ENCODE measurements at regions not wholly inside any gene's neighbourhood (a gene's known extent, or its start where the extent isn't known, plus 50 kb on each side); places are given as distances from the start of the nearest gene placed in this dataset.

DNA sequence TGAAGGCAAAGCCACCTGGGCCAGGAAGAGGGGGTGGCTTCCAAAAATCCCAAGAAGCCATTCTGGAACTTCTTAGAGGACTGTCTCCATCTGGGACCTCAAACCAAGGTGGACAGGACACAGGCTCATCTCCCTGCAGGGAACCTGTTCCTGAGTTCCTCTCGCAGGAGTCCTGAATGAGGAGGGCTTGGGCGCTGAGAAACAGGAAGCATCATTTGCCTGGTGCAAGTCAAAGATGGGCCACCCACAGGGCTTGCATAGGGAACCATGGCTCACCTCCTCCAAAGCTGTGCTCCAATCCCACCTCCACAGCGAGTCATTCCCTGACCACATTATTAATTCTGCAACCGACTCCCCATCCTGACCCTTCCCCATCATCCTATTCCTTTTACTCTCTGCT is 55.0 kb upstream of the RPL38 start:
- Mint-ChIP-seq H3K4me3 (no peak overlapping the region), H3K27me3 (peaks cover 31% of the 10 kb centered on the region), H3K4me1 (no peaks in the 10 kb centered on the region), H3K9me3 (ENCODE audit: insufficient read depth) (peaks cover 6% of the 10 kb centered on the region), H3K27ac (no peak overlapping the region)
- H3K9ac ChIP-seq (ENCODE audit: low read length): no peak overlapping the region
- intact Hi-C loops (cut with micrococcal nuclease): no loop called here
- H3K9me3 ChIP-seq (ENCODE audit: control extremely low read depth in 1 of 3, control insufficient read depth in 2 of 3, insufficient read depth in 1 of 3, low read length in 2 of 3): peaks cover 0 to 13% (median 6%) of the 10 kb centered on the region in 3 donors
- no peaks in the 10 kb centered on the region for H3K4me1 ChIP-seq (ENCODE audit: control insufficient read depth in 2 of 2, insufficient read depth in 2 of 2, low read length in 2 of 2)
- H4K20me1 ChIP-seq (ENCODE audit: control insufficient read depth, insufficient read depth, low read length, poor library complexity, severe bottlenecking): no peaks in the 10 kb centered on the region
- no peak overlapping the region for H3K27ac ChIP-seq (ENCODE audit: low read length in 2 of 2)
- no peak overlapping the region for H3K4me3 ChIP-seq (ENCODE audit: control extremely low read depth in 1 of 5, extremely low read depth in 1 of 5, insufficient read depth in 1 of 5, low read depth in 2 of 5, low read length in 4 of 5)
- POLR2A ChIA-PET: no interaction called here
- no peak for ATAC-seq (ENCODE audit: low read depth)
- H3K27me3 ChIP-seq (replicated peaks in 1 of 4; ENCODE audit: control extremely low read depth in 1 of 4, control insufficient read depth in 3 of 4, insufficient read depth in 4 of 4, low read length in 3 of 4): peaks cover 0 to 14% (median 2%) of the 10 kb centered on the region in 4 experiments
- CTCF ChIA-PET: no interaction called here
- no peak for DNase-seq
- TF ChIP-seq, protein P1, sequence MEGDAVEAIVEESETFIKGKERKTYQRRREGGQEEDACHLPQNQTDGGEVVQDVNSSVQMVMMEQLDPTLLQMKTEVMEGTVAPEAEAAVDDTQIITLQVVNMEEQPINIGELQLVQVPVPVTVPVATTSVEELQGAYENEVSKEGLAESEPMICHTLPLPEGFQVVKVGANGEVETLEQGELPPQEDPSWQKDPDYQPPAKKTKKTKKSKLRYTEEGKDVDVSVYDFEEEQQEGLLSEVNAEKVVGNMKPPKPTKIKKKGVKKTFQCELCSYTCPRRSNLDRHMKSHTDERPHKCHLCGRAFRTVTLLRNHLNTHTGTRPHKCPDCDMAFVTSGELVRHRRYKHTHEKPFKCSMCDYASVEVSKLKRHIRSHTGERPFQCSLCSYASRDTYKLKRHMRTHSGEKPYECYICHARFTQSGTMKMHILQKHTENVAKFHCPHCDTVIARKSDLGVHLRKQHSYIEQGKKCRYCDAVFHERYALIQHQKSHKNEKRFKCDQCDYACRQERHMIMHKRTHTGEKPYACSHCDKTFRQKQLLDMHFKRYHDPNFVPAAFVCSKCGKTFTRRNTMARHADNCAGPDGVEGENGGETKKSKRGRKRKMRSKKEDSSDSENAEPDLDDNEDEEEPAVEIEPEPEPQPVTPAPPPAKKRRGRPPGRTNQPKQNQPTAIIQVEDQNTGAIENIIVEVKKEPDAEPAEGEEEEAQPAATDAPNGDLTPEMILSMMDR (IDR thresholded peaks at IDR 0.05): no peak
- no peak for TF ChIP-seq EZH2 (IDR thresholded peaks at IDR 0.05; ENCODE audit: borderline replicate concordance, insufficient read depth, low read depth, low read length, poor library complexity, severe bottlenecking)
- H3K36me3 ChIP-seq (replicated peaks in 1 of 2; ENCODE audit: control extremely low read depth in 1 of 2, control insufficient read depth in 1 of 2, extremely low read depth in 1 of 2, insufficient read depth in 2 of 2, low read length in 1 of 2): no peaks in the 10 kb centered on the region
- H3K79me2 ChIP-seq (ENCODE audit: control insufficient read depth, insufficient read depth, low read length): no peaks in the 10 kb centered on the region
- H2AFZ ChIP-seq (ENCODE audit: insufficient read depth, low read depth, low read length, poor library complexity, severe bottlenecking): no peak overlapping the region
- H3K4me2 ChIP-seq (replicated peaks; ENCODE audit: low read depth, low read length, poor library complexity, severe bottlenecking): no peak overlapping the region
- 62% methylated on average over 2 of the region's 4 CpGs for WGBS (ENCODE audit: insufficient coverage)

DNA sequence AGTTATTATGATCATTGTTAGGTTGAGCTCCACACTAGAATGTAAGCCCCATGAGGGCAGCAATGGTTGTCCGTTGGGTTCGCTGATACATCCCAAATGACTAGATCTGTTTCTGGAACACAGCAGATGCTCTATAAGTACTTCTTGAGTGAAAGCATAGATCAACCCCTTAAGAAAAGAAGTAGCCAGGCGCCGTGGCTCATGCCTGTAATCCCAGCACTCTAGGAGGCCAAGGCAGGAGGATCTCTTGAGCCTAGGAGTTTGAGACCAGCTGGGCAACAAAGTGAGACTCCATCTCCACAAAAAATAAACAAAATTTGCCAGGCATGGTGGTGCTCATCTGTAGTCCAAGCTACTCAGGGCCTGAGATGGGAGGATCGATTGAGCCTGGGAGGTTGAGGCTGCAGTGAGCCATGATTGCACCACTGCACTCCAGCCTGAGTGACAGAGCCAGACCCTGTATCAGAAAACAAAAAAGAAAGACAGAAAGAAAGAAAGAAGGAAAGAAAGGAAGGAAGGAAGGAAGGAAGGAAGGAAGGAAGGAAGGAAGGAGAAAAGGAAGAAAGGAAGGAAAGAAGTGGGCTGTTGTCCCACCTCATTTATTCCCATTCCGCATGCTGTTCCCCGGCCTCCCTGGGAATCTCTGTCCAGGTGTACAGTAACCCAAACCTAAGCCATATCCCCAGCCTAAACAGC is 54.4 kb upstream of the RPL38 start:
- TF ChIP-seq, protein P1 (IDR thresholded peaks at IDR 0.05): no peak
- TF ChIP-seq EZH2 (IDR thresholded peaks at IDR 0.05; ENCODE audit: borderline replicate concordance, insufficient read depth, low read depth, low read length, poor library complexity, severe bottlenecking): no peak
- Histone ChIP-seq H2AFZ (ENCODE audit: insufficient read depth, low read depth, low read length, poor library complexity, severe bottlenecking) (no peak overlapping the region), H3K9ac (ENCODE audit: low read length) (no peak overlapping the region), H3K27me3 (replicated peaks in 1 of 4; ENCODE audit: control extremely low read depth in 1 of 4, control insufficient read depth in 3 of 4, insufficient read depth in 4 of 4, low read length in 3 of 4) (peaks cover 0 to 14% (median 2%) of the 10 kb centered on the region in 4 experiments), H3K79me2 (ENCODE audit: control insufficient read depth, insufficient read depth, low read length) (no peaks in the 10 kb centered on the region), H3K4me2 (replicated peaks; ENCODE audit: low read depth, low read length, poor library complexity, severe bottlenecking) (no peak overlapping the region), H4K20me1 (ENCODE audit: control insufficient read depth, insufficient read depth, low read length, poor library complexity, severe bottlenecking) (no peaks in the 10 kb centered on the region), H3K27ac (ENCODE audit: low read length in 2 of 2) (no peak overlapping the region), H3K36me3 (replicated peaks in 1 of 2; ENCODE audit: control extremely low read depth in 1 of 2, control insufficient read depth in 1 of 2, extremely low read depth in 1 of 2, insufficient read depth in 2 of 2, low read length in 1 of 2) (no peaks in the 10 kb centered on the region), H3K4me3 (ENCODE audit: control extremely low read depth in 1 of 5, extremely low read depth in 1 of 5, insufficient read depth in 1 of 5, low read depth in 2 of 5, low read length in 4 of 5) (no peak overlapping the region), H3K9me3 (ENCODE audit: control extremely low read depth in 1 of 3, control insufficient read depth in 2 of 3, insufficient read depth in 1 of 3, low read length in 2 of 3) (peaks cover 0 to 10% (median 0%) of the 10 kb centered on the region in 3 donors), H3K4me1 (ENCODE audit: control insufficient read depth in 2 of 2, insufficient read depth in 2 of 2, low read length in 2 of 2) (no peaks in the 10 kb centered on the region)
- ChIA-PET CTCF (no interaction called here), POLR2A (no interaction called here)
- Mint-ChIP-seq H3K27ac (no peak overlapping the region), H3K4me3 (no peak overlapping the region), H3K4me1 (no peaks in the 10 kb centered on the region), H3K27me3 (peaks cover 31% of the 10 kb centered on the region), H3K9me3 (ENCODE audit: insufficient read depth) (peaks cover 1% of the 10 kb centered on the region)
- ATAC-seq (ENCODE audit: low read depth): no peak
- intact Hi-C loops (cut with micrococcal nuclease): no loop called here
- DNase-seq: no peak
- 100% methylated on average over 6 of the region's 7 CpGs for WGBS (ENCODE audit: insufficient coverage)

Data from B cell (primary cell).